NCI-H146 (cell line): ENCODE measurements at regions not wholly inside any gene's neighbourhood (a gene's known extent, or its start where the extent isn't known, plus 50 kb on each side); places are given as distances from the start of the nearest gene placed in this dataset.

Experiments
- DNase-seq: peaks from one replicate; lab custom pipeline; 2025; lab: John Stamatoyannopoulos, UW

DNA sequence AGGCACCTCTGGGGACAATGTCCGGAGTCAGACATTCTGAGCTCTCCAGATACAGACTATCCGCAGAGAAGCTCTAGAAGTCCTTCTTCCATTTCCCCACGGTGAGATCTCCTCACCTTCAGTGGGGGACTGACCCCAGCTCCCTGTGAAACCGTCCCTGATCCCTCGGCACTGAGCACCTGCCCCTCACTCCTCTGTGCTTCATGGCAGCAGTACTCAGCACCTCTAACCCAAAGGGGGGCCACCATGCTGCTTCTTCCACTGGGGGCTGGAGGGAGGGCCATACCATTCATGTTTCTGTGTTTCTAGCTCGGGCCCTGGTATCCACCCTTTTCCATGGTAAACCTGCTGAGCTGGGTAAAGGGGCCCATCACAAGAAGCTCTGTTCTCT lies 321.7 kb downstream of the BRD1 start:
- DNase-seq, result no peak

DNA sequence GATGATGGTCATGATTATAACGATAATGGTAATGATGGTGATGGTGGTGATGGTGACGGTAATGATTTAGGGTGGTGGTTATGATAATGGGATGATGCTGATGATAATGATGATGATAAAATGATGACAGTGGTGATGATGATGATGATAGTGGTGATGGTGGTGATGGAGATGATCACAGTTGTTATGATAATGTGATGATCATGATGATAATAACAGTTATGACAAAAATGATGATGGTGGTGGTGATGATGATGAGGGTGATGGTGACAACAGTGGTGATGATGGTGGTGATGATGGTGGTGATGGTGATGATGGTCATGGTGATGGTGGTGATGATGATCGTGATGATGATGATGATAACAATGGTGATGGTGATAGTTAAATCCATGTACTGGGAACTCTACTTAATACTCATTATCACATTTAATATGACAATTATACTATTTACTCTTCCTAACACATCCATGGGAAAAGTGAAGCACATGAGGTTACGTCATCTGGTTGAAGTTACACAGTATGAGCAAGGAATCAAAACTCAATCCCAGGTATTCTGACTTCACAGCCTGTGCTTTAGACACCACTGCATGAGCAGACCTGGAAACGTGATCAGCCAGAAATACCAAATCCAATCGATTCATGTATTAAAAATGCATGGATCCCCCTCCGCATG lies 322.2 kb downstream of the BRD1 start:
- no peak for DNase-seq

- DNase-seq, result no peak
These were observed 323.7 kb downstream of the BRD1 start for GRCh38 chr22:49503896-49504521.

- DNase-seq, result no peak
These were observed 324.4 kb downstream of the BRD1 start for GRCh38 chr22:49503321-49503720.

GRCh38 chr22:49502126-49502826 lies 325.4 kb downstream of the BRD1 start:
- no peak for DNase-seq

GRCh38 chr22:49500942-49501395 lies 326.7 kb downstream of the BRD1 start:
- no peak for DNase-seq

- DNase-seq, result no peak
These were observed 327.6 kb downstream of the BRD1 start for GRCh38 chr22:49500076-49500460.

GRCh38 chr22:49499433-49500075 lies 328.1 kb downstream of the BRD1 start:
- no peak for DNase-seq

DNA sequence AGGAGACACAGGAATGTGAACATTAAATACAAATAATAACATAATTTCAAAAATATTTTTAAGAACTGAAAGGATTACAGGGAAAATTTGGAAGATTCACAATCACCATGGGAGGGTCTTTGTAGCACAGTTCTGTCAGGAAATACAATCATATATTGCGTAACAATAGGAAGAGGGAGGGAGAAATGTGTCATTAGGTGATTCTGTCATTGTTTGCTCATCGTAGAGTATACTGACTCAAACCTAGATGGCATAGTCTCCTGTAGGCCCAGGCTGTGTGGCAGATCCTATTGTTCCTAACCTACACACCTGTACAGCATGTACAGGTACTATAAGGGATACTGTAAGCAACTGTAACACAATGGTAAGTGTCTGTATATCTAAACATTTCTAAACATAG lies 330.4 kb downstream of the BRD1 start:
- DNase-seq, result no peak

DNA sequence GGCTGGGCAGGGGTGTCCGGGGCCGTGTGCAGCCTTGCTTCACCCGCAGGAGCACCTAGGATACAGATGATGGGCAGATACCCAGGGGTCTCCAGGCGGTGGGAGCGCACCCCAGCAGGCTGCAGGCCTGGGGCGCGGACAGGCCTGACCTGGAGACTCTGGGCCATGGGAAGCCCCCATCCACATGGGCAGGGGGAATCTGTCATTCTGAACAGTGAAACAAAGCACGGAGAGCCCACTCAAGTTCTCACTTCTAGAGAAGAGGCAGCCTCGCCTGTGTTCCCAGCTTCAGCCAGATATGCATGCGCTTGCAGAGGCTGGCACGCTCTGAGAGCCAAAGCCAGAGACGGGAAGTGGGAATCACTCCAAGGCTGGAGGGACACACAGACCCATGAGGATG lies 333.1 kb downstream of the BRD1 start:
- no peak for DNase-seq

DNA sequence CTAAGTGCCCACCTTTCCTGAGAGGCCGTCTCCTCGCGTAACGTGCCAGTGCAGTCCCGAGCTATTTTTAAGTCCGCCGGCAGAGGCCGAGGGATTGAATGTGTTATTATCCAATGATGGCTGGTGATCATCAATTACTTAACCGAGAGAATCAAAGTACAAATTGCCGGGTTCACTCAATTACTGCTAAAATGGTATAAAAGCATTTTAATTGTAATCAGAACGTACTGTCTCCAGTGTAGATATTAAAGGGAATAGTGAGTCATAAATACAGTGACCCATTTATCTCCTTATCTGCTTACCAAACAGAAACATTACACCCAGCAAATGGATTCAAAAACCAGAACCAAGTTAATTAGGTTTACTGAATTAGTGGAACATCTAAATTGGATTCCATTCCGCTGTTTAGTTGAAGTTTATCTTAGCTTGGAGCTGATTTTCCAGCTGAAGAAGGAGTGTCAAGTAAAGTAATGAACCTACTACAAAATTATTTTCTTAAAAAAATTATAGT lies 334.9 kb downstream of the BRD1 start:
- DNase-seq, result no peak

DNA sequence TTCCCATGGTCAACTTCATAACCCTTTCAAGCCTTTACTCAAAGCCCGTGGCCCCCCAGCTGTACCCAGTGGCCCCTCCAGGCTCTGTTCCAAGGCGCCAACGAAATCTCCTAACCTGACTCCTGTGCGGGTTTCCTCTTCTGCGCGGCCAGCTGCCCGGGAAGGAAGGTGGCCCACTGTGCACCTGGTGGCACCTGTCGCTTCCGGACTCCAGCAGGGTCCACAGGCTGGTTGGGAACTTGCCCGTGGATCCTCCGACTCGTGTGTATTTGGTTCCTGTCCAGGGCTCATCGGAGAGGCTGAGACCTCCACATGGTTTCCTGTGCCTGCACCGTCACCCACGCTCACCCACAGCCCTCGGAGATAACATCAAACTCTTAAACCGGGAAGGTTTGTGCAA lies 335.4 kb downstream of the BRD1 start:
- DNase-seq, result no peak

- DNase-seq, result no peak
These were observed 335.9 kb downstream of the BRD1 start for GRCh38 chr22:49491726-49492125.

DNA sequence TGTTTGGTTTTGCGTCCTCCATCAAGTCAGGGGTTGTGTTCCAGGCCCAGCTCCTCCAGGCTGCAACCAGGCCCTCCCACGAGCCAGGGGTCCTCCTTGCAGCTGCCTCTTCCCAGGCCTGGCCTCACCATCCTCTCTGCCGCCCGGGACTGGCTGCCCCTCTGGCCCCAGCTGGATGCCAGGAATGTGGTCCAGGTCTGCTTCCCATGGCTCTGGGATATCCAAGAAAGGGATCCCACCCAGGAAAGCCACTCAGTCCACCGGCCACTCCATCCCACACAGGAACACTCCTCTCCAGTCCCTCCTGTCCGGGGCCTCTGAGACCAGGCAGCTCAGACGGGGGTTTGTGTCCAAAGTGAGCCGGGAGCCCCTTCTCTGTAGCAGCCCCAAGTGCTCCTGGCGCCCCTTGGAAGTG lies 336.4 kb downstream of the BRD1 start:
- no peak for DNase-seq

DNA sequence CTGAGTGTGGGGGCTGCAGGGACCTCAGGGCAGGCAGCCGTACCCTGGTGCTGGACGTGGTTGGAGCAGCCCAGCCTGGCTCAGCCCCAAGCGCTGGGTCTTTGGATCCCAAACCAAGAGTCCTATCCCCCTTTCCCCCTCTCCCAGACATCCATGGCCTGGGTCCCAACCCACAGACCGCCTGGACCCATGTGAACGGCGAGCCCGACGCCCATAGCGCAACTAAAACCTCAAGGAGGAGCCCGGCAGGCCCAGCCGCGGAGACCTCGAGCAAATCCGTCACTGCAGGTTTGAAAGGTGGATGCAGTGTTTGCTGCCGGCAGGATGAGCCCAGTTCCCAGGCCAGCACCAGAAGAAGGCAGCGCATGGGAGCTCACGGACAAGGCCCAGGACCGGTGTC lies 337.0 kb downstream of the BRD1 start:
- no peak for DNase-seq

DNA sequence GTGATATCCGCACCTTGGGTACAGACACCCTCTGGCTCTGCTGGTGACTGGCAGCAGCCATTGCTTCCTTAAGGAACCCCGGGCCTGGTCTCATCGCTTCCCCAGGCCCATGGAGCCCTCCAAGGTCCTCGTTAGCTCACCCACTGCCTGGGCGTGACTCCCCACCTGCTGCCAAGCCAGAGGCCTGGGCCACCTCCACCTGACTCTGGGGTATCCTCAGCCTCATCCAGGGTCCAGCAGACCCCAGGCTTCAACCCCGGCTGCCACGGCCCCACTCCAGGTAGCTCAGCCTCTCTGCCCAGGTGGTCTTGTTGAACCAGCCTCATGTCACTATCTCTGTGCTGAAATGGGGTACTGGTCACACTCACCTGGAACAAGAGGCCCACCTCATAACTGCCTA lies 337.9 kb downstream of the BRD1 start:
- DNase-seq, result no peak

- no peak for DNase-seq
These were observed 338.7 kb downstream of the BRD1 start for GRCh38 chr22:49488943-49489342.

- no peak for DNase-seq
These were observed 339.7 kb downstream of the BRD1 start for GRCh38 chr22:49487950-49488349.

DNA sequence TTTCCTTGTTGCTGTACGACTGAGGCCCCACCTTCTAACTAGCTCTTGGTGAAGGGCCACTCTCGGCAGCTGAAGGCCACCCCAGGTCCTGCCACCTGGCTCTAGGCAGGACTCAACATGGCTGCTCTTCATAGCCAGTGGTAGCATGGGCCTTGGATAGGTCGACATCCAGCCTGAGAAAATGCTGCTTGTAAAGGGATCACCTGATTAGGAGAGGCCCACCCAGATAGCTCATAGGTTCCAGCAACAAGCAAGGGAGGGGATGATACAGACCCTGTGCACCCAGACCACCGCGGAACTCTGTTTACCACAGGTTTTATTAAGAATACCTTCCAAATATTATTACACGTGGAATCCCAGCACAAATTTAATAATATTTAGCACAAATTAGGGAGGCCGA lies 341.4 kb downstream of the BRD1 start:
- no peak for DNase-seq

DNA sequence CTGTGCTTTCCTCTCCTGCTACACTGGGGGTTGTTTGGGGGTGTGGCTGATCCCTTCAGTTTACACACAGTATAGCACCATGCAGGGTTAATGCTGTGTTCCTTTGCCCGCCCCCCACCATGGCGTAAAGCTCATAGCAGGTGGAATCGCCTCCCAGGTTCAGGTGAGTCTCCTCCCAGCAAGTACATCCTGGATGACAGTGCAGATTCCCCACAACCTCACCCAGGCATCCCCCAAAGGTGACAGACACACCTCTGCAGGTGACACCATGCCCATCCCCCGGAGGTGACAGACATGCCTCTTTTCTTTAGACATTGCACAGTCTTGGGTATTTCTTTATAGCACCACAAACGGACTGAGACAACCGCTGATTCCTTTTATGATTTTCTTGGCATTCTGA lies 343.7 kb downstream of the BRD1 start:
- DNase-seq, result no peak

GRCh38 chr22:49483281-49483870 lies 344.3 kb downstream of the BRD1 start:
- DNase-seq, result no peak

GRCh38 chr22:49482811-49483210 lies 344.9 kb downstream of the BRD1 start:
- DNase-seq, result no peak
